ENCODE measurements at regions not wholly inside any gene's neighbourhood (a gene's known extent, or its start where the extent isn't known, plus 50 kb on each side); places are given as distances from the start of the nearest gene placed in this dataset.

GRCh38 chr19:29376855-29377354 is 148.9 kb upstream of the VSTM2B start:
- no peak for DNase-seq (ENCODE audit: low read depth, low spot score)
- TF ChIP-seq CTCF (conservative IDR thresholded peaks at IDR 0.05) = no peak
- Mint-ChIP-seq H3K36me3 (ENCODE audit: low read depth) (no peaks in the 10 kb centered on the region), H3K4me1 (peaks cover 6% of the 10 kb centered on the region), H3K4me3 (no peak overlapping the region), H3K27ac (ENCODE audit: unreplicated experiment) (no peak overlapping the region), H3K9me3 (no peaks in the 10 kb centered on the region), H3K27me3 (ENCODE audit: low read depth) (peaks cover 18% of the 10 kb centered on the region)

GRCh38 chr19:29378126-29378525 is 147.7 kb upstream of the VSTM2B start:
- Mint-ChIP-seq H3K27ac (ENCODE audit: unreplicated experiment) (no peak overlapping the region), H3K9me3 (no peaks in the 10 kb centered on the region), H3K36me3 (ENCODE audit: low read depth) (no peaks in the 10 kb centered on the region), H3K27me3 (ENCODE audit: low read depth) (peaks cover 18% of the 10 kb centered on the region), H3K4me1 (peaks cover 16% of the 10 kb centered on the region), H3K4me3 (no peak overlapping the region)
- no peak for TF ChIP-seq CTCF (conservative IDR thresholded peaks at IDR 0.05)
- no peak for DNase-seq (ENCODE audit: low read depth, low spot score)

DNA sequence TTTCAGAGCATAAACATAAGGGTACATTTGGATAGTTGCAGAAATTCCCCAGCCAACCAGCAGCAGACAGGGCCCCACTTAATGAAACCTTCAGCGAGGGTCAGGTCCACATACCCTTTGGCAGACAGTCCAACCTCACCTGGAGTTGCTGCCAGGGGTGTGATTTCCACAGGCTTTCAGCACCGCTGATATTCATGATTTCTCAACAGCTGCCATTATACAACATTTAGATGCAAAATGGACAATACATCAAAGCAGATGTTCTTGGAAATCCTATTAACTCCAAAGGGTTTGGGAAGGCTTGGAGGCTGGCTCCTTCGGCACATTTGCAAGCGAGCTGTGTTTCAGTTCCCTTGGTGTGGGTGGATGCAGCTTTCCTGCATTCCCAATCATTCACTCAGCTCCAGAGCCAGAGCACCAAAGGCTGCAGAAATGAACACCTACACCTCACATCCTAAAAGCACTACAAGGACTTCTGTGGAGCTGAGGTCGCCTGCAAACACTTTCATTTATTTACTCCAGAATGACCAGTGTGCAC is 147.2 kb upstream of the VSTM2B start:
- Mint-ChIP-seq H3K4me1 (peaks cover 16% of the 10 kb centered on the region), H3K4me3 (no peak overlapping the region), H3K27ac (ENCODE audit: unreplicated experiment) (no peak overlapping the region), H3K36me3 (ENCODE audit: low read depth) (no peaks in the 10 kb centered on the region), H3K27me3 (ENCODE audit: low read depth) (peaks cover 18% of the 10 kb centered on the region), H3K9me3 (no peaks in the 10 kb centered on the region)
- no peak for DNase-seq (ENCODE audit: low read depth, low spot score)
- no peak for TF ChIP-seq CTCF (conservative IDR thresholded peaks at IDR 0.05)

GRCh38 chr19:29379257-29380021 is 146.4 kb upstream of the VSTM2B start:
- Mint-ChIP-seq H3K36me3 (ENCODE audit: low read depth) (no peaks in the 10 kb centered on the region), H3K27ac (ENCODE audit: unreplicated experiment) (no peak overlapping the region), H3K4me3 (no peak overlapping the region), H3K27me3 (ENCODE audit: low read depth) (peaks cover 18% of the 10 kb centered on the region), H3K4me1 (peaks cover 22% of the 10 kb centered on the region), H3K9me3 (no peaks in the 10 kb centered on the region)
- DNase-seq (ENCODE audit: low read depth, low spot score) = no peak
- TF ChIP-seq CTCF (conservative IDR thresholded peaks at IDR 0.05) = no peak

- no peak overlapping the region for H3K4me3 Mint-ChIP-seq
- TF ChIP-seq CTCF (conservative IDR thresholded peaks at IDR 0.05) = no peak
- H3K27me3 Mint-ChIP-seq (ENCODE audit: low read depth) = peaks cover 18% of the 10 kb centered on the region
- no peaks in the 10 kb centered on the region for H3K9me3 Mint-ChIP-seq
- no peak overlapping the region for H3K27ac Mint-ChIP-seq (ENCODE audit: unreplicated experiment)
- H3K4me1 Mint-ChIP-seq = peaks cover 27% of the 10 kb centered on the region
- no peaks in the 10 kb centered on the region for H3K36me3 Mint-ChIP-seq (ENCODE audit: low read depth)
- DNase-seq (ENCODE audit: low read depth, low spot score) = no peak
Measured at GRCh38 chr19:29380581-29380980, 145.2 kb upstream of the VSTM2B start.
